Right lobe of liver (tissue), 4 donors: ENCODE measurements at regions not wholly inside any gene's neighbourhood (a gene's known extent, or its start where the extent isn't known, plus 50 kb on each side); places are given as distances from the start of the nearest gene placed in this dataset.

Experiments used
- POLR2A ChIP-seq: fragments of 450-650 bp; IDR thresholded peaks from one replicate; pipeline ENCODE4 v1.6.1; 2017; ENCODE audit warnings: antibody characterized with exemption, mild to moderate bottlenecking
- TF ChIP-seq, protein P1 (sequence below), 4 donors: fragments of 200-600 bp in 3 of 4; fragments of 450-650 bp in 1 of 4; IDR thresholded peaks; one replicate each; pipeline versions ENCODE4 v1.5.1 to v1.8.0; 2016 to 2022; ENCODE audit warnings: antibody characterized with exemption in 4 of 4, mild to moderate bottlenecking in 2 of 4
- donor health status: DM: no; HTN: no; CAD: no.
- donor health status: DM: no; HTN: no; CAD: no.
- donor health status: DM: no; HTN: yes; CAD: no.

DNA sequence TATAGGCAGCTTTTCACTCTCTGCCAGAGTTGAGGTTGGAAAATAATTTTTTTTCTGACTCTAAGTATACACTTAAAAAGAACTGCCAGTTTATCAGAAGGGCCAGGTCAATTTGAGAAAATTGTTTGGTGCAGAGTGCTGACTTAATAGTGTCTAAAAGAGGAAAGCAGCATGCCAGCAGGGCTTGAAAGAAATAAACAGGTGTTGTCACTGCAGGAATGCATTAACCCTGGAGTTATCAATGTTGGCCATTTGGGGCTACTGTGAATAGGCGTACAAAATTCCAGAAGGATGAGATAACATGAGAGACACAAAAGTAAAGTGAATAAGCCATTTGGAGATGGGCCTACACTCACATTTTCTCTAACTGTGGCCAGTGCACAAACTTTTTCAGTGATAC is 220.6 kb upstream of the PLD5 start:
- TF ChIP-seq, protein P1, sequence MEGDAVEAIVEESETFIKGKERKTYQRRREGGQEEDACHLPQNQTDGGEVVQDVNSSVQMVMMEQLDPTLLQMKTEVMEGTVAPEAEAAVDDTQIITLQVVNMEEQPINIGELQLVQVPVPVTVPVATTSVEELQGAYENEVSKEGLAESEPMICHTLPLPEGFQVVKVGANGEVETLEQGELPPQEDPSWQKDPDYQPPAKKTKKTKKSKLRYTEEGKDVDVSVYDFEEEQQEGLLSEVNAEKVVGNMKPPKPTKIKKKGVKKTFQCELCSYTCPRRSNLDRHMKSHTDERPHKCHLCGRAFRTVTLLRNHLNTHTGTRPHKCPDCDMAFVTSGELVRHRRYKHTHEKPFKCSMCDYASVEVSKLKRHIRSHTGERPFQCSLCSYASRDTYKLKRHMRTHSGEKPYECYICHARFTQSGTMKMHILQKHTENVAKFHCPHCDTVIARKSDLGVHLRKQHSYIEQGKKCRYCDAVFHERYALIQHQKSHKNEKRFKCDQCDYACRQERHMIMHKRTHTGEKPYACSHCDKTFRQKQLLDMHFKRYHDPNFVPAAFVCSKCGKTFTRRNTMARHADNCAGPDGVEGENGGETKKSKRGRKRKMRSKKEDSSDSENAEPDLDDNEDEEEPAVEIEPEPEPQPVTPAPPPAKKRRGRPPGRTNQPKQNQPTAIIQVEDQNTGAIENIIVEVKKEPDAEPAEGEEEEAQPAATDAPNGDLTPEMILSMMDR (IDR thresholded peaks at IDR 0.05) = no peak
- no peak for TF ChIP-seq POLR2A
